ENCODE measurements at regions not wholly inside any gene's neighbourhood (a gene's known extent, or its start where the extent isn't known, plus 50 kb on each side); places are given as distances from the start of the nearest gene placed in this dataset.

GRCh38 chrX:110569506-110569905, 210.9 kb downstream of the RTL9 start:
- POLR2A ChIA-PET: no interaction called here
- Histone ChIP-seq H3K27ac (ENCODE audit: low read depth in 2 of 2, low read length in 1 of 2) (no peak overlapping the region), H3K4me2 (no peak overlapping the region), H3K36me3 (replicated peaks in 1 of 2; ENCODE audit: control insufficient read depth in 1 of 2, insufficient read depth in 2 of 2, low read length in 1 of 2) (no peaks in the 10 kb centered on the region), H3K9ac (no peak overlapping the region), H2AFZ (ENCODE audit: low read depth) (no peak overlapping the region), H3K4me3 (ENCODE audit: low read depth in 2 of 2, low read length in 1 of 2) (no peak overlapping the region), H3K79me2 (ENCODE audit: insufficient read depth) (no peaks in the 10 kb centered on the region), H3F3A (replicated peaks; ENCODE audit: insufficient read depth) (no peaks in the 10 kb centered on the region), H4K20me1 (ENCODE audit: insufficient read depth) (no peaks in the 10 kb centered on the region), H3K27me3 (ENCODE audit: insufficient read depth) (no peaks in the 10 kb centered on the region), H3K9me2 (no peaks in the 10 kb centered on the region), H3K9me3 (0 out of 2 replicates have a peak, but pooled peaks cover 4% of the 10 kb centered on the region), H3K4me1 (ENCODE audit: control insufficient read depth in 1 of 2, insufficient read depth in 2 of 2, low read depth in 1 of 2, low read length in 1 of 2) (no peaks in the 10 kb centered on the region)
- CTCF ChIA-PET: no interaction called here
- DNase-seq: no peak
- TF ChIP-seq PBX3 (IDR thresholded peaks at IDR 0.05): no peak
- TF ChIP-seq RXRA (IDR thresholded peaks at IDR 0.05; ENCODE audit: borderline replicate concordance, low read depth): no peak
- TF ChIP-seq RCOR1 (IDR thresholded peaks at IDR 0.05; ENCODE audit: low read length): no peak
- no peak for TF ChIP-seq SIN3A (IDR thresholded peaks at IDR 0.05; ENCODE audit: borderline replicate concordance, low read depth, low read length)
- TF ChIP-seq FOXM1 (IDR thresholded peaks at IDR 0.05; ENCODE audit: low read depth): no peak
- no peak for TF ChIP-seq MXI1 (IDR thresholded peaks at IDR 0.05; ENCODE audit: low read depth, low read length)
- 19% methylated on average over 1 of the region's 1 CpG for WGBS (ENCODE audit: low lambda C conversion rate)

GRCh38 chrX:110578270-110578669, 217.3 kb downstream of the CHRDL1 start:
- Histone ChIP-seq H2AFZ (ENCODE audit: low read depth) (no peak overlapping the region), H4K20me1 (ENCODE audit: insufficient read depth) (no peaks in the 10 kb centered on the region), H3K79me2 (ENCODE audit: insufficient read depth) (no peaks in the 10 kb centered on the region), H3K27me3 (ENCODE audit: insufficient read depth) (no peaks in the 10 kb centered on the region), H3K27ac (ENCODE audit: low read depth in 2 of 2, low read length in 1 of 2) (no peak overlapping the region), H3K36me3 (replicated peaks in 1 of 2; ENCODE audit: control insufficient read depth in 1 of 2, insufficient read depth in 2 of 2, low read length in 1 of 2) (no peaks in the 10 kb centered on the region), H3K9me2 (no peaks in the 10 kb centered on the region), H3K9me3 (no peaks in the 10 kb centered on the region), H3F3A (replicated peaks; ENCODE audit: insufficient read depth) (no peaks in the 10 kb centered on the region), H3K9ac (no peak overlapping the region), H3K4me1 (ENCODE audit: control insufficient read depth in 1 of 2, insufficient read depth in 2 of 2, low read depth in 1 of 2, low read length in 1 of 2) (no peaks in the 10 kb centered on the region), H3K4me3 (ENCODE audit: low read depth in 2 of 2, low read length in 1 of 2) (no peak overlapping the region), H3K4me2 (no peak overlapping the region)
- TF ChIP-seq MXI1 (IDR thresholded peaks at IDR 0.05; ENCODE audit: low read depth, low read length) (no peak), USF1 (IDR thresholded peaks at IDR 0.05; ENCODE audit: borderline replicate concordance, low read depth) (no peak), IRF3 (IDR thresholded peaks at IDR 0.05; ENCODE audit: low read depth, low read length) (no peak), CTCF (IDR thresholded peaks at IDR 0.05) (no peak), ZBTB33 (IDR thresholded peaks at IDR 0.05; ENCODE audit: borderline replicate concordance, low read depth) (no peak)
- ChIA-PET CTCF (no interaction called here), POLR2A (no interaction called here)
- no peak for DNase-seq
